GM12878 (cell line): ENCODE measurements at regions not wholly inside any gene's neighbourhood (a gene's known extent, or its start where the extent isn't known, plus 50 kb on each side); places are given as distances from the start of the nearest gene placed in this dataset.

Source experiments
- CEBPB ChIP-seq, 2 experiments: fragments of 150-350 bp in 1 of 2; IDR thresholded peaks; 2 replicates each; pipeline ENCODE4 v1.6.1; 2012 to 2014; ENCODE audit warnings: low read depth in 2 of 2, low read length in 2 of 2, borderline replicate concordance in 1 of 2, inconsistent platforms in 1 of 2
- EP300 ChIP-seq, 2 experiments: fragments of 150-350 bp in 1 of 2; IDR thresholded peaks; 2 replicates each; pipeline ENCODE4 v1.6.1; 2011 to 2012; ENCODE audit warnings: low read depth in 2 of 2, low read length in 2 of 2, borderline replicate concordance in 1 of 2, improper control_type of control experiment in 1 of 2, inconsistent platforms in 1 of 2; ENCODE audit not compliant: control insufficient read depth in 1 of 2
- FOXM1 ChIP-seq: IDR thresholded peaks from 2 replicates; pipeline ENCODE4 v1.6.1; 2012; ENCODE audit warnings: low read depth, mild to moderate bottlenecking, inconsistent platforms, low read length, moderate library complexity
- IKZF1 ChIP-seq: fragments of 450-650 bp; conservative IDR thresholded peaks from 2 replicates; pipeline ENCODE4 v1.6.1; 2017; ENCODE audit warnings: antibody characterized with exemption, mild to moderate bottlenecking
- POLR2A ChIP-seq: IDR thresholded peaks from 2 replicates; pipeline ENCODE4 v1.6.1; 2011; ENCODE audit warnings: low read depth, mild to moderate bottlenecking, low read length
- RAD21 ChIP-seq: IDR thresholded peaks from 2 replicates; pipeline ENCODE4 v1.6.1; 2011; ENCODE audit warnings: mild to moderate bottlenecking, low read depth, low read length, moderate library complexity; ENCODE audit not compliant: insufficient read depth
- SIN3A ChIP-seq: IDR thresholded peaks from 2 replicates; pipeline ENCODE4 v1.6.1; 2012; ENCODE audit warnings: low read depth, low read length, improper control_type of control experiment
- TF ChIP-seq, protein P1 (sequence below), 3 experiments: IDR thresholded peaks in 2 of 3; conservative IDR thresholded peaks in 1 of 3; 2 replicates each; pipeline ENCODE4 v1.5.1; 2011; ENCODE audit warnings: low read depth in 3 of 3, low read length in 3 of 3, mild to moderate bottlenecking in 3 of 3, control low read depth in 2 of 3, moderate library complexity in 2 of 3, inconsistent platforms in 1 of 3, mixed read lengths in 1 of 3; ENCODE audit not compliant: control insufficient read depth in 2 of 3, insufficient read depth in 1 of 3; ENCODE audit errors: extremely low read depth in 1 of 3

DNA sequence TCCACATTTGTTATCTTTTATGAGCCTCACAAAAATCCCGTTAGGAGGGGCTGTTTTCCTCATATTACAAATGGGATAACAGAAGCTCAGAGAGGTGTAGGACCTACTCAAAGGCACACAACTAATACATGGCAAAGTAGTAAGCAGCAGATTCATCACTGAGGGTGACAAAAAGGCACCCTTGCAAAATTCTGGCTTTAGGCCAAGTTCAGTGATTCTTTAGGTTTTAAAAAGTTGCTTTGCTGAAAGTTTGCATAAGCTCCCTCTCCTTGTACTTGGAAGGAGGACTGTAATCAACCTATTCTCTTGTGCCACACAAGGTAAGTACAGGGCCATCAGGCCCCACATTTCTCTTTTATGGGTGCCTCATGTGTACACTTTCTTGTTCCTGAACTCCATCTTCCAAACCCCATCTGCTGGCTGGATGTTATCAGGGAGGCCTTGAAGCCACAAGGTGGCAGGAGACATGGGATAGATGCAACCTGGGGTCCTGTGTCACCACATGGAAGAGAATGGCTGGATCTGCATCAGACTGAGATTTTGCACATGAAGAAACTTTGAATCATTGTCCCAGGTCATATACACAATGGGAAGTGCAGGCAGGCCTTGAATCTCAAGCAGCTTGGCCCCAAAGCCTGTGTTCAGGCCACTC, 311.6 kb downstream of the MSX2 start:
- TF ChIP-seq, protein P1, sequence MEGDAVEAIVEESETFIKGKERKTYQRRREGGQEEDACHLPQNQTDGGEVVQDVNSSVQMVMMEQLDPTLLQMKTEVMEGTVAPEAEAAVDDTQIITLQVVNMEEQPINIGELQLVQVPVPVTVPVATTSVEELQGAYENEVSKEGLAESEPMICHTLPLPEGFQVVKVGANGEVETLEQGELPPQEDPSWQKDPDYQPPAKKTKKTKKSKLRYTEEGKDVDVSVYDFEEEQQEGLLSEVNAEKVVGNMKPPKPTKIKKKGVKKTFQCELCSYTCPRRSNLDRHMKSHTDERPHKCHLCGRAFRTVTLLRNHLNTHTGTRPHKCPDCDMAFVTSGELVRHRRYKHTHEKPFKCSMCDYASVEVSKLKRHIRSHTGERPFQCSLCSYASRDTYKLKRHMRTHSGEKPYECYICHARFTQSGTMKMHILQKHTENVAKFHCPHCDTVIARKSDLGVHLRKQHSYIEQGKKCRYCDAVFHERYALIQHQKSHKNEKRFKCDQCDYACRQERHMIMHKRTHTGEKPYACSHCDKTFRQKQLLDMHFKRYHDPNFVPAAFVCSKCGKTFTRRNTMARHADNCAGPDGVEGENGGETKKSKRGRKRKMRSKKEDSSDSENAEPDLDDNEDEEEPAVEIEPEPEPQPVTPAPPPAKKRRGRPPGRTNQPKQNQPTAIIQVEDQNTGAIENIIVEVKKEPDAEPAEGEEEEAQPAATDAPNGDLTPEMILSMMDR (IDR thresholded peaks at IDR 0.05 in 2 of 3, conservative IDR thresholded peaks at IDR 0.05 in 1 of 3; ENCODE audit: control insufficient read depth in 2 of 3, extremely low read depth in 1 of 3, insufficient read depth in 1 of 3, low read depth in 3 of 3, low read length in 3 of 3) = no peak
- TF ChIP-seq POLR2A (no peak), IKZF1 (no peak), CEBPB (IDR thresholded peaks at IDR 0.05; ENCODE audit: borderline replicate concordance in 1 of 2, low read depth in 2 of 2, low read length in 2 of 2) (no peak), SIN3A (no peak), FOXM1 (no peak), RAD21 (no peak), EP300 (IDR thresholded peaks at IDR 0.05; ENCODE audit: borderline replicate concordance in 1 of 2, control insufficient read depth in 1 of 2, low read depth in 2 of 2, low read length in 2 of 2) (no peak)
